Inferior parietal cortex (tissue), 1 donor: ENCODE measurements at regions not wholly inside any gene's neighbourhood (a gene's known extent, or its start where the extent isn't known, plus 50 kb on each side); places are given as distances from the start of the nearest gene placed in this dataset.

ENCODE experiments used
- DNase-seq: peaks from one replicate; pipeline ENCODE4 v3.0.0-alpha.2; 2016; ENCODE audit errors: extremely low spot score

GRCh38 chr12:132407451-132407961 is 78.1 kb upstream of the GALNT9 start:
- no peak for DNase-seq

- DNase-seq: no peak
These were observed 77.4 kb upstream of the GALNT9 start for GRCh38 chr12:132406493-132407450.

- DNase-seq: no peak
These were observed 76.4 kb upstream of the GALNT9 start for GRCh38 chr12:132405742-132406251.

- DNase-seq: no peak
These were observed 75.8 kb upstream of the GALNT9 start for GRCh38 chr12:132404951-132405741.

- DNase-seq: no peak
These were observed 75.1 kb upstream of the GALNT9 start for GRCh38 chr12:132404435-132404855.

GRCh38 chr12:132403636-132404434 is 74.4 kb upstream of the GALNT9 start:
- DNase-seq: no peak

- DNase-seq: no peak
These were observed 73.5 kb upstream of the GALNT9 start for GRCh38 chr12:132402831-132403416.

- DNase-seq: no peak
These were observed 72.6 kb upstream of the GALNT9 start for GRCh38 chr12:132401982-132402381.

GRCh38 chr12:132400011-132400641 is 70.7 kb upstream of the GALNT9 start:
- no peak for DNase-seq

- DNase-seq: no peak
These were observed 70.0 kb upstream of the GALNT9 start for GRCh38 chr12:132399092-132400010.

- no peak for DNase-seq
These were observed 69.1 kb upstream of the GALNT9 start for GRCh38 chr12:132398386-132398991.

GRCh38 chr12:132397934-132398385 is 68.6 kb upstream of the GALNT9 start:
- DNase-seq: no peak

- no peak for DNase-seq
These were observed 68.0 kb upstream of the GALNT9 start for GRCh38 chr12:132397152-132397933.

GRCh38 chr12:132396657-132397056 is 67.3 kb upstream of the GALNT9 start:
- no peak for DNase-seq

- DNase-seq: no peak
These were observed 66.5 kb upstream of the GALNT9 start for GRCh38 chr12:132395908-132396305.

- no peak for DNase-seq
These were observed 66.0 kb upstream of the GALNT9 start for GRCh38 chr12:132395192-132395907.
